ENCODE measurements at regions not wholly inside any gene's neighbourhood (a gene's known extent, or its start where the extent isn't known, plus 50 kb on each side); places are given as distances from the start of the nearest gene placed in this dataset.
"Not testable (repeated sequence)": the region's sequence is repeated elsewhere in the genome, so short reads cannot be mapped to it uniquely, and the experiment has no call there.

GRCh38 chr2:76251342-76251741, 540.6 kb upstream of the GCFC2 start:
- DNase-seq = no peak

DNA sequence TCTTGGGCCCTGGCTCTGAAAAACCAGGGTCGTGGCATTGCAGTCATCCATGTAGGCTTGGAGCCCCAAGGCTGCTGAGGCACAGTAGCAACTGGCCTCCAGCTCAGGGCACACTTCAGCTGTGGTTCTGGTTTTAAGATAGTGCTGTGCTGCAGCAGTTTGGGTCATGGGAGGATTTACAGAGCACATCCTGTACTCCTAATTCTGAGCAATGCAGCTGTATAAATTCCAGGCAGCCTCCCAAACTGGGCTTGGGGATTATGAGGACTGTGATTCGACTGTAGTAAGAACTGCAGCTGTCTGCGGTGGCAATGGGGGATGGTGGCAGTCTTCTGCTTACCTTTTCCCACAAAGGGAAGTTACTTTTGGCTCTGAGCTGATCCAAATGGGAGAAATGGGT, 536.3 kb upstream of the GCFC2 start:
- no peak for DNase-seq

DNA sequence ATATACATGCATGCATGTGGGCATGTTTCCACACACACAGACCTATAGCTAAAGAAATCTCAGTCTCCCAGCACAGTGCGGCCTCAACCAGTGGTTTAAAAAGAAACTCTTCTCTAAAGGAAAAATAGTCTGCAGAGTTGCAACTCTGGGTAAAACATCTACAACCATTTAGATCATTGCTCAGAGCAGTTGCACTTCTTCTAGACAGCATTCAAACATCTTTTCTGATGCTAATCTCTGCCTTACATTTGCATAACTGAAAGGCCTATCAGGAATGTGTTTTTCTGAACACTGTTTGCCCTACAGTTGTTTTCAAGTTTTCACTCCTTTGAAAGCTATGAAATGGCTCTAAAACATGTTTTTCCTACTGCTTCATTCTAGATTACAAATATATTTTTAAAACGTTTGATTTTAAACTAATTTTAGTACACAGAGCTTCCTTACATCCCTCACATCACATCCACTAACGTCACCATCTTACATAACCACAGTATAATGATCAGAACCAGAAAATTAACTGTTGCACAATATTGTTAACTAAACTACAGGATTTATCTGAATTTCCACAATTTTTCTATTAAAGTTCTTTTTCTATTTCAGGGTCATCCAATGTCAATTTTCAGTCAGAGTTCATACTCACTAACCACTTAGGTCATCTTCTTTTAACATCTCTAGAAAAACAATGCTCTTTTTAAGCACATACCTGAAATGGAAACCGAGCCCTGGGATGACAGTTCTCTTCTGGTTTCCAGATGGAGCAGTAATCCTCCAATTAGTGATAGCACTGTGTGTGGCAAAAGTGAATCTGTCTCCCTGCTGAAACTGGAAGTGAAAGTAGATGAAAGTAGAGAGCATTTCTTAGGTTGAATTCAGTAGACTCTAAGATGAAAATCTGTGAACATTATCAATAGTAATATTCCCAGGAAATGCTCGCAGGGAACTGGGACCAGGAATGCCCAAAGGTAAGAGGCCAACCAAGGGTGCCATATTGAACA, 501.6 kb upstream of the GCFC2 start:
- no peak for DNase-seq

GRCh38 chr2:76210551-76210950, 499.8 kb upstream of the GCFC2 start:
- no peak for DNase-seq

- no peak for DNase-seq
Observed at GRCh38 chr2:76204048-76204447, 493.3 kb upstream of the GCFC2 start.

- no peak for DNase-seq
Observed at GRCh38 chr2:76202866-76203265, 492.2 kb upstream of the GCFC2 start.

DNA sequence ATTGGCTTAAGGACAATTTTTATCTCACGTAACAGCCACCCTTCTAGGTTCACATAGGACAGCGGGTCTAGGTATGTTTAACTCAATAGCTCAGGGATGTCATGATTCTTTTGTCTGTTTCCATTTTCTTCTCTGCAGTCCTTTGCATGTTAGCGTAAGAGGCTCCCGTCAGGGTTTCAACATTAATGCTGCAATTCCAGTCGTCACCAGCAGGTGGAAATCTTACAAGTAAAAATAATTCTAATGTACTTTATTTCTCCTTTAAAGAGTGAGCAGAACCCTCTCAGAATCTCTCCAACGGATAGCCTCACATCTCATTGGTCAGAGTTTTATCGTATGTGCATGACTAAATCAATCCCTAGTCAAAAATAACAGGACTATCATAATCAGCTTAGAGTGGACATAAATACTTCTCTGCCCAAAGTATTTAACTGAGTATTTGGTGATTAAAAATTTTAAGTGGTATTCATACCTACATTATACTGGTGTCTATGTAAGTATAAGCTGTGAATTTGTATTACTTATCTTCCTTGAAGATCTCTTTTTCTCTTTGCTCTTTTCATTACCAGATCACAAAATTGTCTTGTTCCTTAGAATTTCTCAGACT, 487.2 kb upstream of the GCFC2 start:
- peak; percentile 1 for DNase-seq

DNA sequence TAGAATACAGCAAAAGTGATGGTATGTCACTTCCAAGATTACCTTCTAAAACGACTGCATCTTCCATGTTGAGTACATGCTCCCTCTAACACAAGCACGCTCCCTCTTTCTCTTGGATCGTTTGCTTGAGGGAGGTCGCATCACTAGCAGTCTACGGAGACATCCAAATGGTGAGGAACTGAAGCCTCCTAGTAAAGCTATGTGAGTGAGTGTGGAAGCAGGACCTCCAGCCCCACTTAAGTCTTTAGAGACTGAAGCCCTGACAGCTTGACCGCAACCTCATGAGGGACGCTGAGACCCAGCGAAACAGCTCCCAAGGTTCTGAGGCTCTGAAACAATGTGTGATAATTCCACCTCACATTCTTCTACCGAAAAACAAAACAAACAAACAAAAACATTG, 486.7 kb upstream of the GCFC2 start:
- no peak for DNase-seq

DNA sequence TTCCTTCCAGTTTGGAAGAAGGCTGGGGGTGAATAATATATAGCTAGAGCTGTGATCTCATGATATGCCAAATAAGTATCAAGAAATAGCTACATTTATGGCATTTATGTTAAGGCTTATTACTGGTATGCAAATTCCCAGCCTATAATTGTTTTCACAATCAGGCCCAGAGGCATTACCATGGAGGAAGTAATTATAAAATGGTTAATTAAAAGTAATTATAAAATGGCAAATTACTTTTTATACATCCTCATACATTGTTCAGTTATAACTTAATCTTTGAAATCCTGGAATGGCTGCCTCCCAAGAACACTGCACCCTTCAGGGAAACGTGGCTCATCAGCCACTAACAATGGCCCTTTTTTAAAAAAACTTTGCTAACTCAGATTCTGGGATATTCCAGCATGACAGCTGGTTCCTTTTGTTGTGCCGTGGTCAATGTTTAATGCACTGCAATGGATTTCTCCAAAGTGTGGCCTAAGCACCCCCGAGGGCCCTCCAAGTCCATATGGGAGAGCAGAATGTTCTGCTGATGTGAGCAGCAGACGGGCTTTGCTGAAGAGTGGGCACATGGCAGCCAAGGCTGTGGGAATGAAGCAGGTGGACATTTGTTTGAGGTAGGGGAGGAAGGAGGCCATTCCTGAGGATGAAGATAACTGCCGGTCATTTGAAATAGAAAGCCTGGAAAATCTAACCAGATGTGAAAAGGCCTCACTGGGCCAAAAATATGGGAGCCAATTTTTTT, 483.5 kb upstream of the GCFC2 start:
- DNase-seq = no peak

- DNase-seq = no peak
Observed at GRCh38 chr2:76193089-76193488, 482.4 kb upstream of the GCFC2 start.

DNA sequence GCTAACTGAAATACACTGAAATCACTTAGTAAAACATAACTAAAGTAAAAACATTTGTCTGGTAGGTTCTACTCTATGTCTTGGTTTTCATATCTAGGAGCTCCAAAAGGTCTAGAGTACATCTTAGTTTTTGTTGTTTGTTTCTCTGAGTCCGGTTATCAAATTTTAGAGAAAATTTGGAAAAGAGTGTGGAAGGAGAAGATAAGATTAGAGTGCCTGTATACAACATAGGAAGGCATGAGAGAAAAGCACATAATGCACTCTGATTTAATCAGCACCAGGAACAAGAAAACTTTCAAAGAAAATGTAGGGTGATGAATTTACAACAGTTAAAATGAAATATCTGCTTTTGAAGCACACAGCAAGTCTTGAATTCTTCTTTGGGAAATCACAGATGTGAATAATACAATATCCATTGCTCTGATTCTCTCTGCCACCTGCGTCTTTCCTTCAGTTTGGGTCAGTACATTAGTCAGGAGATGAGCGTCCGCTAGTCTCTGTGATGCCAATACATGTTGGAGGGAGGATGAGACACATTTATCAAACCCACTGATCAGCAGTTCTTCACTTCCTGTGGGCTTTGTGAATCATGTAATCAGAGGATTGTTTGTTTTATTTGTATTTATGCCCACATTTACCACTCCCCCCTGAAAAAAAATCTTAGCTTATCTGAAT, 477.8 kb upstream of the GCFC2 start:
- no peak for DNase-seq

- DNase-seq = no peak
Observed at GRCh38 chr2:76187415-76187814, 476.7 kb upstream of the GCFC2 start.

GRCh38 chr2:76180676-76181075, 470.0 kb upstream of the GCFC2 start:
- DNase-seq = no peak

DNA sequence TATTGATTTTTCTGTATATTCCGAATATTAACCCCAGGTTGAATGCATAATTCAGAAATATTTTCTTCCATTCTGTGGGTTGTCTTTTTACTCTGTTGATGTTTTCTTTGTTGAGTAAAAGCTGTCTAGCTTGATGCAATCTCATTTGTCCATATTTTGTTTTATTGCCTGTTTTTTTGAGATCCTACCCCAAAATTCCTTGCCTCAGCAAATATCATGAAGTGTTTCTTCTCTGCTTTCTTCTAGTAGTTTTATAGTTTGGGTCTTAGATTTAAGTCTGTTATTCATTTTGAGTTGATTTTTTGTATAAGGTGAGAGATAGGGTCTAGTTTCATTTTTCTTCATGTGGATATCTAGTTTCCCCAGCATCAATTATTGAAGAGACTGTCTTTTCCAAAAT, 467.9 kb upstream of the GCFC2 start:
- no peak for DNase-seq

GRCh38 chr2:76175295-76175694, 464.6 kb upstream of the GCFC2 start:
- no peak for DNase-seq

- no peak for DNase-seq
Observed at GRCh38 chr2:76174505-76174904, 463.8 kb upstream of the GCFC2 start.

DNA sequence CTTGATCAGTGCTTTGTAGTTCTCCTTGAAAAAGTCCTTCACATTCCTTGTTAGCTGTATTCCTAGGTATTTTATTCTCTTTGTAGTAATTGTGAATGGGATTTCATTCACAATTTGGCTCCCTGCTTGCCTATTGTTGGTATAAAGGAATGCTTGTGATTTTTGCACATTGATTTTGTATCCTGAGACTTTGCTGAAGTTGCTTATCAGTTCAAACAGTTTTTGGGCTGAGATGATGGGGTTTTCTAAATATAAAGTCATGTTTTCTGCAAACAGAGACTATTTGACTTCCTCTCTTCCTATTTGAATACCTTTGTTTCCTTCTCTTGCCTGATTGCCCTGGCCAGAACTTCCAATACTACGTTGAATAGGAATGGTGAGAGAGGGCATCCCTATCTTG, 462.5 kb upstream of the GCFC2 start:
- DNase-seq = not testable (repeated sequence)

DNA sequence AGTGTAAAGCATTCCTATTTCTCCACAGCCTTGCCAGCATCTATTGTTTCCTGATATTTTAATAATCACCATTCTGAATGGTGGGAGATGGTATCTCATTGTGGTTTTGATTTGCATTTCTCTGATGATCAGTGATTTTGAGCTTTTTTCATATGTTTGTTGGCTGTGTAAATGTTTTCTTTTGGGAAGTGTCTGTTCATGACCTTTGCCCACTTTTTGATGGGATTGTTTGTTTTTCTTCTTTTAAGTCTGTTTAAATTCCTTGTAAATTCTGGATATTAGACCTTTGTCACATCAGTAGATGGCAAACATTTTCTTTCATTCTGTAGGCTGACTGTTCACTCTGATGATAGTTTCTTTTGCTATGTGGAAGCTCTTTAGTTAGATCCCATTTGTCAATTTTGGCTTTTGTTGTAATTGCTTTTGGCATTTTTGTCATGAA, 461.5 kb upstream of the GCFC2 start:
- DNase-seq = not testable (repeated sequence)

DNA sequence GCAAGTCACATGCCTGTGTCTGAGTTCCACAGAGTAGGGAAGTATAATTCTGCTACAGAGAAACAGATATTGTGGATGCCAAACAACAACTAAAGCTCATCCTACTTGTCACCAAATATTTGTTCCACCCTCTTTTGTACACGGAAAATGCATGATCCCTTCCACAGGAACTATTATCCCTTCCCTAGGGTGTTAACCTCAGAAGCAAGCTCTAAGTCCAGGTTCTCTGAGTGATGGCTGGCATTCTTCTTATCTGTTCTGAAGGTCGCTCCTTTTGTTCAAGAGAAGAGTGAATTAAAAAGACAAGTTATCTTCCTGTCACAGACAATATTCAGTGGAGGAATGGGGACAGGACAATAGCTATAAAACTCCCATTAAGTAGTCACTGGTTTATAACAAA, 460.1 kb upstream of the GCFC2 start:
- no peak for DNase-seq

- no peak for DNase-seq
Observed at GRCh38 chr2:76170009-76170384, 459.3 kb upstream of the GCFC2 start.

GRCh38 chr2:76169276-76170008, 458.7 kb upstream of the GCFC2 start:
- DNase-seq = no peak

GRCh38 chr2:76163860-76164259, 453.1 kb upstream of the GCFC2 start:
- no peak for DNase-seq
